ENCODE measurements at regions not wholly inside any gene's neighbourhood (a gene's known extent, or its start where the extent isn't known, plus 50 kb on each side); places are given as distances from the start of the nearest gene placed in this dataset.

DNA sequence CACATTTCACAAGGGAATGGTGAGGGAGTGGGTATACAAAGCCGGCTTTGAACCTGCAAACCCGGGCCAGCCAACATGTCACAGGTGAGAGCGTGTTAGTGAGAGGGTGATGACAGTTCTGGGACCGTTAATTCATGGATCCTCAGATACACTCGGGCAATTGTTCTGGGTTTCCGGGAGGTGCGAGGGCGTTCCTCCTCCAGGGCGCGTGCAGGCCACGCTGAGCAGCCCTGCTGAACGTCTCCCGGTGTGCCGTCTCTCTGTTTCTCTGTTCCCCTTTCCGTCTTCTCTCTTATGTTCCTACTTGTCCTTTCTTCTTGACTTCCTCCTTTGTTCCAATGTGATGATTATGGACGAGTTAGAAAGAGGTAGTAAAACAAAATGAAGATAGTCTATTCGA lies 130.0 kb upstream of the GMDS start:
- no peaks in the 10 kb centered on the region for H3K27me3 ChIP-seq (ENCODE audit: control insufficient read depth, insufficient read depth, low read length)
- no peak overlapping the region for H3K9ac ChIP-seq (ENCODE audit: low read depth, low read length)
- H3K4me3 ChIP-seq (ENCODE audit: low read depth, low read length), result no peak overlapping the region
- H3K36me3 ChIP-seq (ENCODE audit: control insufficient read depth, insufficient read depth, low read length), result no peaks in the 10 kb centered on the region
- H3K9me3 ChIP-seq (ENCODE audit: control insufficient read depth, insufficient read depth, low read length), result no peaks in the 10 kb centered on the region
- H3K4me1 ChIP-seq (ENCODE audit: control insufficient read depth, insufficient read depth, low read length), result no peaks in the 10 kb centered on the region

DNA sequence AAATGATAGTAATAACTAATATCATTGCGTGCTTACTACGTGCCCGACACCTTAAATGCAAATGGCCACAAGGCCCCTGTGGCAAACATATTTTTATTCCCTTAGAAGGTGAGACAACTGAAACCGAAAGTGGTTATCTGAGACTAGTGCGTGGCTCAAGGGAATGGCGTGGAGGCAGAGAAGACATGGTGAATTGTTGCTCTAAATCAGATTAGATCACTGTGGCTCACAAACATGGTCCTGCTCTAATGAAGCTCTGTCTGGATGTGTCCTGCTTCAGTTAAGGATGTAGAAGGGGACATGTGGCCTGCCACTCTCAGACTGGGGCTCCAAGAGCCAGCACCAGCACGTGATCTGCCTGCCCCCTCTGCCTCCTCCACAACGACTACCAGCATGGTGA lies 124.2 kb upstream of the GMDS start:
- H3K27me3 ChIP-seq (ENCODE audit: control insufficient read depth, insufficient read depth, low read length), result no peaks in the 10 kb centered on the region
- no peak overlapping the region for H3K4me3 ChIP-seq (ENCODE audit: low read depth, low read length)
- no peaks in the 10 kb centered on the region for H3K4me1 ChIP-seq (ENCODE audit: control insufficient read depth, insufficient read depth, low read length)
- H3K9me3 ChIP-seq (ENCODE audit: control insufficient read depth, insufficient read depth, low read length), result no peaks in the 10 kb centered on the region
- H3K36me3 ChIP-seq (ENCODE audit: control insufficient read depth, insufficient read depth, low read length), result no peaks in the 10 kb centered on the region
- no peak overlapping the region for H3K9ac ChIP-seq (ENCODE audit: low read depth, low read length)

DNA sequence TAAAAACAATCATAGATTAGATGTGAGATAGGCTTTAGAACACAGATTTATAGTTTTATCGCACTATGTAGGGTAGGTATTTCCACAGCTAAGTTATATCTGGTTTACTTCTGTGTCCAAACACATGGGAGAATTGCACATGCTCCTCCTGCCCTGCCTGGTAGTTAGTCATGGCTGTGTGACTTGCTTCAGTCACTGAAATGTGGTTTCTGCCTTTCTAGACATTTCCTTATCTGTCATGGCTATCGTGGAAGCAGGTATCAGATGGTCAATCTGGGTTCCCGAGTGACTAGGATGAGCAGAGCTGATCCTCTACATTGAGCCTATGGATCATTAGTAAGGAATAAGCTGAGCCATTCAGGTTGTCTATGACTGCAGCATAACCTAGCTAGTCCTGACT lies 117.8 kb upstream of the GMDS start:
- Histone ChIP-seq H3K9me3 (ENCODE audit: control insufficient read depth, insufficient read depth, low read length) (no peaks in the 10 kb centered on the region), H3K9ac (ENCODE audit: low read depth, low read length) (no peak overlapping the region), H3K27me3 (ENCODE audit: control insufficient read depth, insufficient read depth, low read length) (no peaks in the 10 kb centered on the region), H3K4me1 (ENCODE audit: control insufficient read depth, insufficient read depth, low read length) (peaks cover 2% of the 10 kb centered on the region), H3K36me3 (ENCODE audit: control insufficient read depth, insufficient read depth, low read length) (no peaks in the 10 kb centered on the region), H3K4me3 (ENCODE audit: low read depth, low read length) (no peak overlapping the region)

DNA sequence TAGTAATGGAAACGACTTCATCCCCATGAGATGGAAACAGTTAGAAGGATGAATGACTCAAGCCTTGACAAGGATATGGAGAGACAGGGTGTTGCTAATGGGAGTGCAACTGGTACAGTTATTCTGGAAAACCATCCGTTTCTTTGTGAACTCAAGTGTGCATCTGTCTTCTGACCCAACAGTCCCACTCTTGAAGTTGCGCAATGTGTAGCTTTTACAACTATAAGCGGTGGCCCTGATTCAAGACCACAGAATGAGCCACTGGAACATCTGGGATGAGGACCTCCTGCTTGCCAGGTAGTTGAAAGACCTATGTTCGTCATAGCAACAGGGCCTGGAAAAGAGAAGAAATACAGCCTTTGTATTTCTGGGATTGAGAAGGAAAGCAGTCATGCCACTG lies 115.8 kb upstream of the GMDS start:
- Histone ChIP-seq H3K4me1 (ENCODE audit: control insufficient read depth, insufficient read depth, low read length) (peaks cover 2% of the 10 kb centered on the region), H3K27me3 (ENCODE audit: control insufficient read depth, insufficient read depth, low read length) (no peaks in the 10 kb centered on the region), H3K4me3 (ENCODE audit: low read depth, low read length) (no peak overlapping the region), H3K36me3 (ENCODE audit: control insufficient read depth, insufficient read depth, low read length) (no peaks in the 10 kb centered on the region), H3K9me3 (ENCODE audit: control insufficient read depth, insufficient read depth, low read length) (no peaks in the 10 kb centered on the region), H3K9ac (ENCODE audit: low read depth, low read length) (no peak overlapping the region)

DNA sequence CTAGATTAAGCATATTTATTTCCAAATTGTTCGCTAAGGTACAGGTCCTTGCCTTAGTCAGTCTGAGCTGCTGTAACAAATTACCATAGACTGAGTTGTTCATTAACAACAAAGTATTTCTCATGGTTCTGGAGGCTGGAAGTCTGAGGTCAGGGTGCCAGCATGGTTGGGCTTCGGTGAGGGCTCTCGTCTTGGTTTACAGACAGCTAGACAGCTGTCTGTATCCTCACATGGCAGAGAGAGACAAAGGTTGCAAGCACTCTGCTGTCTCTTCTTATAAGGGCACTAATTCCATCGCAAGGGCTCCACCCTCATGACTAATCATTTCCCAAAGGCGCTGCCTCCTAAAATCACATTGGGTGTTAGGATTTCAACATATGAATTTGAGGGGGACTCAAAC lies 115.3 kb upstream of the GMDS start:
- Histone ChIP-seq H3K9me3 (ENCODE audit: control insufficient read depth, insufficient read depth, low read length) (no peaks in the 10 kb centered on the region), H3K36me3 (ENCODE audit: control insufficient read depth, insufficient read depth, low read length) (no peaks in the 10 kb centered on the region), H3K9ac (ENCODE audit: low read depth, low read length) (no peak overlapping the region), H3K4me3 (ENCODE audit: low read depth, low read length) (no peak overlapping the region), H3K4me1 (ENCODE audit: control insufficient read depth, insufficient read depth, low read length) (peaks cover 2% of the 10 kb centered on the region), H3K27me3 (ENCODE audit: control insufficient read depth, insufficient read depth, low read length) (no peaks in the 10 kb centered on the region)

DNA sequence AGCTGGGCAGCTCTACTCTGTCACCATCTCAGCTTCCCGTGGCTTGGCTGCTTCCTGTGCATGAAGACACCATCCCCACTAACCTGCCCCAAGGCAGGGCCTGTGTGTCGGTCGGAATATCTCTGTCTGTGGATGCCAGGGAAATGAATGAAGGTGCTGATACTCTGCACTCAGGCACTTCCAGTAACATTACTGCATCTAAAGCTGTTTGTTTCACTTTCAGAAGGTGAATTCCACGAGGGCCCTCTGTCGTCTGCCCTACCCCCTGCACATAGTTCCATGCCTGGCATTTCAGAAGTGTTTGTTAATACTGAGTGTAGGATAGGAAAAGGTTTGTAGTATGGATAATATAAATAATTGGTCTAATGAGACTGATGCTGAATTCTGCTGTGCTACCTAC lies 114.7 kb upstream of the GMDS start:
- H3K27me3 ChIP-seq (ENCODE audit: control insufficient read depth, insufficient read depth, low read length), result no peaks in the 10 kb centered on the region
- no peaks in the 10 kb centered on the region for H3K36me3 ChIP-seq (ENCODE audit: control insufficient read depth, insufficient read depth, low read length)
- H3K4me1 ChIP-seq (ENCODE audit: control insufficient read depth, insufficient read depth, low read length), result peaks cover 2% of the 10 kb centered on the region
- no peak overlapping the region for H3K9ac ChIP-seq (ENCODE audit: low read depth, low read length)
- H3K4me3 ChIP-seq (ENCODE audit: low read depth, low read length), result no peak overlapping the region
- H3K9me3 ChIP-seq (ENCODE audit: control insufficient read depth, insufficient read depth, low read length), result no peaks in the 10 kb centered on the region

DNA sequence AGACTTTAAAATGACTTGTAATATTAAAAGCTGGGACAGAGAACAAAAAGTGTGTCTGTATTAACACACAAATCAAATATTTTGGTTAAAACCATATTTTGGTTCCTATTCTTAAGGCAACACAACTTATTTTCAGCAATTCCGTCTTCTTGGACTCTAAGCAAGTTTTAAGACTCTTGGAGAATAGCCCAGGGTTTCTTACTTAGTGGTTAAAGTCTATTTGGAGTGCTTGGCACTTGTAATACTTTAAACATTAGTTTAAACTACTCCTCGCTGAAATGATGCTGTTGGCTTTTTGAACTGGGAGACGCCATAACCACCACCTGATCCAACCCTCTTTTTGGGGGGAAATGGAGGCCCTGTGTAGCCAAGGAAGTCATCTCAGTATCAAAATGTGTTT lies 109.7 kb upstream of the GMDS start:
- no peak overlapping the region for H3K4me3 ChIP-seq (ENCODE audit: low read depth, low read length)
- no peaks in the 10 kb centered on the region for H3K36me3 ChIP-seq (ENCODE audit: control insufficient read depth, insufficient read depth, low read length)

DNA sequence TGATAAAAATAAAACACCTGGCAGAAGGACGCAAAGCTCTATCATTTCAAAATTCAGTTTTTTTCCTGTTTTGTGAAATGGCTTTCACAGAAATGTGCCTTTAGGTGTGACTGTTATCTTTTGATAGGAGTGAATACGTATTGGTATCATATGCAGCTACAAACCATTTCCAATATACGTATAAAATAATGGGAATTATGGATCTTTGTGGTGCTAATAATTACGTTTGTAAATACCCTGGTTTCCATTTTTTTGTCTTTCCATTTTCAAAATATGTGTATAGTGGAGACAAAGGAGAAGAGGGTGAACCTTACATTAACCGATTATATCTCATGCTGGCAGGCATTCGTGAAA lies 108.7 kb upstream of the GMDS start:
- H3K36me3 ChIP-seq (ENCODE audit: control insufficient read depth, insufficient read depth, low read length), result no peaks in the 10 kb centered on the region
- no peaks in the 10 kb centered on the region for H3K4me1 ChIP-seq (ENCODE audit: control insufficient read depth, insufficient read depth, low read length)
- no peak overlapping the region for H3K4me3 ChIP-seq (ENCODE audit: low read depth, low read length)
- H3K27me3 ChIP-seq (ENCODE audit: control insufficient read depth, insufficient read depth, low read length), result no peaks in the 10 kb centered on the region
- H3K9ac ChIP-seq (ENCODE audit: low read depth, low read length), result no peak overlapping the region
- H3K9me3 ChIP-seq (ENCODE audit: control insufficient read depth, insufficient read depth, low read length), result no peaks in the 10 kb centered on the region

More for the DNA sequence above, 109.7 kb upstream of the GMDS start:
- H3K9me3 ChIP-seq (ENCODE audit: control insufficient read depth, insufficient read depth, low read length), result no peaks in the 10 kb centered on the region
- H3K4me1 ChIP-seq (ENCODE audit: control insufficient read depth, insufficient read depth, low read length), result no peaks in the 10 kb centered on the region
- H3K9ac ChIP-seq (ENCODE audit: low read depth, low read length), result no peak overlapping the region
- H3K27me3 ChIP-seq (ENCODE audit: control insufficient read depth, insufficient read depth, low read length), result no peaks in the 10 kb centered on the region

DNA sequence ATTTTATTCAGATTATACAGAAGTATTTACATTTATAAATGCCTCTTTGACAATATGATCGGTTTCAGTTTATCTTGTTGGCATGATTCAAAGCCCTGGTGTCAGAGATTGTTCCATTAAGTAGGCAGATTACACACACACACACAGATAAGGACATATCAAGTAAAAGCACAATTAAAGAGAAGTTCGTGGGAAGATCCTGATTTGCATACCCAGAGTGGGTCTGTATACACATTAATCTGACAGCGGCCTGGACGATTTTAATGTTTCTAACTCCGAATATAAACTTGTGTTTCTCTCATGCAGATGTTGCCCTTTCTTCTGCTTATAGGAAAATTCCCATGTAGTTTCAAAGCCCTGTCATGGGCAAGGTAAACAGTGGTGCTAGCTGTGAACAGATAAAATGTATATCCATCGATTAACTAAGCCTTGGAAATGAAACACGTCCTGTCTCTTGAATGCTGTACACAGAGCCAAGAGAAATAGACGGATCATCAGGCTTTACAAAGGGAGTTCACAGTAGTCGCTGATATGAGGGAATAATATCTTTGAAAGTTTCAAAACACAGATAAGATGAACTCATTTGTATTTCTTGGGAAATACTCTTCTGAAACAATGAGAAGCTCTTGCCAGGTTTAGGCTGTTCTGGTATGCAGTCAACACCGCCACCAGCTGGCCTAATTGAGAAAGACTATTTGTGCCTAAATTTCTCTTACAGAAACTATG lies 108.2 kb upstream of the GMDS start:
- Histone ChIP-seq H3K36me3 (ENCODE audit: control insufficient read depth, insufficient read depth, low read length) (no peaks in the 10 kb centered on the region), H3K4me3 (ENCODE audit: low read depth, low read length) (no peak overlapping the region), H3K4me1 (ENCODE audit: control insufficient read depth, insufficient read depth, low read length) (no peaks in the 10 kb centered on the region), H3K9ac (ENCODE audit: low read depth, low read length) (no peak overlapping the region), H3K9me3 (ENCODE audit: control insufficient read depth, insufficient read depth, low read length) (no peaks in the 10 kb centered on the region), H3K27me3 (ENCODE audit: control insufficient read depth, insufficient read depth, low read length) (no peaks in the 10 kb centered on the region)

DNA sequence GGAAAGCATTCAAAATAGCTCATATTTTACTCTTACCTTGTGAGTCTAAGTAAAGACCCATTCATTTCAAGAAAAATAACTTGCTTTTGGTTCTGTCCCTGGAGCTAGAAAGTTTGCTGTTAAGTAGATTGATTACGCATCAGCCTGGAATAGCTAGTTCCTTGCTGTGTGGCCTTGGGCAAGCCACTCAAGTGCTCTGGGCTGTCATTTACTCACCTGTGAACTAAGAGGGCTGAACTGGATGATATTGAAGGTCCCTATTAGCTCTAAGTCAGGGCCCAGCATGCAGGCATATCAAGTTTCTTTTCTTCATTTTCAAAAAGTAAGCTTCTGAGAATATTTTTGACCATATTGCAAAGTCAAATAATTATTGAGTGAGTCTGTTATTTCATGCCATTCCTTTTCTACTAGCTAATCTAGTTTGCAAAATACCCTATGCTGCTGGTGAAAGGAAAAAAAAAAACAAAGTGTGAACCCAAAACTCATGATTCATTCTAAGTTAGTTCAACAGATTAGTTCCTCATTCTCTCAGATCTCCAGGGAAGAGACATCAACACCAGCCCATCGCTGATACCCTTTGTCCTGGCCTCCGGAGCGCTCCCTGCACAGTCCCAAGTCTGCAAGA lies 106.5 kb upstream of the GMDS start:
- H3K4me1 ChIP-seq (ENCODE audit: control insufficient read depth, insufficient read depth, low read length), result no peaks in the 10 kb centered on the region
- H3K27me3 ChIP-seq (ENCODE audit: control insufficient read depth, insufficient read depth, low read length), result no peaks in the 10 kb centered on the region
- no peaks in the 10 kb centered on the region for H3K9me3 ChIP-seq (ENCODE audit: control insufficient read depth, insufficient read depth, low read length)
- no peaks in the 10 kb centered on the region for H3K36me3 ChIP-seq (ENCODE audit: control insufficient read depth, insufficient read depth, low read length)
- no peak overlapping the region for H3K9ac ChIP-seq (ENCODE audit: low read depth, low read length)
- no peak overlapping the region for H3K4me3 ChIP-seq (ENCODE audit: low read depth, low read length)

DNA sequence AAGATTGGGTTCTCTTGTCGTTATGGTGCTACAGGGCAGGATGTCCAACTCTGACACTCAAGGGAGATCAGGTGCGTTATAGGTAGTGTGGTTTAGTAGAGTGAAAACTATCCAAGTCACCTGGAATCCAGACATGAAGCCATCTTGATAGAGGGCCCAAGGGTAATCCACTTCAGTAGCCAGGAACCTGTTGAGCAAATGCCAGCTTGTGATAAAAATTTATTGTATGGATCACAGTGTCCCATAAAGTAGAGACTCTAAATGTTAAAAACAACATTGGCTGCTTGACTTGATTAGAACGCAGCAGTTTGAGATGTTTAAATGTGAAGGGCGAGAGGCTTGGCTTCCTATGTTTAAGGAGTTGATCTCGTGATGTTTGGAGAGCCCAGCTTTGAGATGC lies 105.7 kb upstream of the GMDS start:
- Histone ChIP-seq H3K9ac (ENCODE audit: low read depth, low read length) (no peak overlapping the region), H3K27me3 (ENCODE audit: control insufficient read depth, insufficient read depth, low read length) (no peaks in the 10 kb centered on the region), H3K4me3 (ENCODE audit: low read depth, low read length) (no peak overlapping the region), H3K36me3 (ENCODE audit: control insufficient read depth, insufficient read depth, low read length) (no peaks in the 10 kb centered on the region), H3K9me3 (ENCODE audit: control insufficient read depth, insufficient read depth, low read length) (no peaks in the 10 kb centered on the region), H3K4me1 (ENCODE audit: control insufficient read depth, insufficient read depth, low read length) (no peaks in the 10 kb centered on the region)

DNA sequence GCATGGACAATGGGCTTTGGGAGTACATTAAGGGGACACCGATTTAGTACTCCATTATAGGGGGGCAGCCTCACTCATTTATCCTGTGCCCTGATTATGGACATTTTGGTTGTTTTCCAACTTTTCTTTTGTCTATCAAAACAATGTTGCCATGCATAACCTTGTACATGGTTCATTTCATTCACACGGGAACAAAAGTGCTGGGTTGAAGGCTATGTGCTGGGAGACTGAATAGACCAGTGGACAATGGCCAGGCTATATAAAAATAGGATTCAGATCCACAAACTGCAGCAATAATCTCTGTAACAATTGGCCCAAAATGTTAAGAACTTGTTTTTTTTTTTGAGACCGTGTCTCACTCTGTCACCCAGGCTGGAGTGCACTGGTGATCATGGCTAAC lies 100.7 kb upstream of the GMDS start:
- no peak overlapping the region for H3K9ac ChIP-seq (ENCODE audit: low read depth, low read length)
- H3K27me3 ChIP-seq (ENCODE audit: control insufficient read depth, insufficient read depth, low read length), result no peaks in the 10 kb centered on the region
- no peaks in the 10 kb centered on the region for H3K36me3 ChIP-seq (ENCODE audit: control insufficient read depth, insufficient read depth, low read length)
- no peaks in the 10 kb centered on the region for H3K9me3 ChIP-seq (ENCODE audit: control insufficient read depth, insufficient read depth, low read length)
- H3K4me1 ChIP-seq (ENCODE audit: control insufficient read depth, insufficient read depth, low read length), result no peaks in the 10 kb centered on the region
- H3K4me3 ChIP-seq (ENCODE audit: low read depth, low read length), result no peak overlapping the region

Measured in iPS-15b (cell line).